HG02870 (cell line): ENCODE measurements at regions not wholly inside any gene's neighbourhood (a gene's known extent, or its start where the extent isn't known, plus 50 kb on each side); places are given as distances from the start of the nearest gene placed in this dataset.

Experiments
- ATAC-seq: cut with Tn5 transposase; IDR thresholded peaks from one replicate; pipeline ENCODE4 v1.9.1; 2021; ENCODE audit warnings: mild to moderate bottlenecking, moderate library complexity; ENCODE audit not compliant: unreplicated experiment

GRCh38 chr5:107266100-107266499 lies 404.6 kb downstream of the EFNA5 start:
- ATAC-seq = no peak

DNA sequence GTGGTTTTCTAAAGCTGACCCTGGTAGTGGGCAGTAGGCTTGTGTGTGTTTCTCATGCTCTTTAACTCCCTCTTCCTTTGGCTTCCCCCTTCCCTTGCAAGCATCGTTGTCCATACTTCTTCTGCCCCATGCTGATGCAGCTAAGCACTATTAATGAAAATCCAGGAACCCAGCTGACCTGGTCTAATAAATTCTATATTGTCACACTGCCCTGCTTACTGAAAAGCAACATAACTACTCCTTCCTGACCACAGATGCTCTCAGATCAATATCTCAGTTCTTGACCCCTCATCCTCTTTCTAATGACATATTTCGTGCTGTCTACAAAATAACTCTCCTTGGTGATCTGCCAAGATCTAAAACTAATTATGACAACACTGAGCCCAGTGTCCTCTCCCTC lies 405.5 kb downstream of the EFNA5 start:
- ATAC-seq = no peak

- ATAC-seq = peak; percentile 87
These were observed 407.2 kb downstream of the EFNA5 start for GRCh38 chr5:107263387-107264018.

DNA sequence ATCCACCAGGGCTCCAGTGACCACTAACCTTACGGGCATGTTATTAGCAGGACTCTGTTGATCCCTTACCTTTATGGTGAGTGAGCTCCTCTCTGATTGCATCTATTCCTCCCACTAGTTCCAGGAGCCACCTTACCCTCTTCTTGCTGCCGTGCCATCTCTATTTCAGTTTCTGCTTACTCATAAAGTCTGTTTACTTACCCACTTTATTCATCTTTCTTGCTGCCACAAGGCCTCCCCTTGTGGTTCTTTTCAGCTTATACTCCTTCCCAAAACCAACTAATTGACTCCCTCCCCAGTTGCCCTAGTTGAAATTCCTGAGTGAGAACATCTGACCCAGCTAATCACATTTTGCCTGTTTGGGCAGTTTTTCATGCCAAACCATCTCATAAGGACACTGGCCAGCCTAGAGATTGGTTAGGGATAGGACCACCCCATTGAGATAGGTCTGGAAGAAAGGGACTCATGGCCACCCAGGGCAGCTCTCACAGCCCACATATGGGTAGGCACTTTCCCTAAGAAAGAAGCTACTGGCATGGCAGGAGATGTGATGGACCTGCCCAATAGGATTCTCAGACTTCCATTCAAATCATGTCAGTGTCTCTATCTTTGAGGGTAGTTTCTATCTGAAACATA lies 412.7 kb downstream of the EFNA5 start:
- no peak for ATAC-seq

DNA sequence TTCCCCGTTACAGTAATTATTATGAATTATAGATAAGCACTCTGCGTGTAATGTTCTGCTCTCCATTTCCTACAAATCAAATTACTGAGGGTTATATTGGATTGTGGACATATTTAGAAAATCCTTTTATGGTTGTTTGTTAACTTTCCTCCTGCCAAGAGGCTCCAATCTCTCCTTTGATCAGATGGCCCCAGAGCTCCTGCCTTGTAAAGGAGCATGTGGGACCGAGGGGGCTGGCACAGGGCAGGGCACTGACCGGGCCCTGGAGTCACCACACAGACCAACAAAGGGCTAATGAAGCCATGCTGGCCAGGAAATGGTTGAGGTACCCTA lies 415.9 kb downstream of the EFNA5 start:
- ATAC-seq = no peak

DNA sequence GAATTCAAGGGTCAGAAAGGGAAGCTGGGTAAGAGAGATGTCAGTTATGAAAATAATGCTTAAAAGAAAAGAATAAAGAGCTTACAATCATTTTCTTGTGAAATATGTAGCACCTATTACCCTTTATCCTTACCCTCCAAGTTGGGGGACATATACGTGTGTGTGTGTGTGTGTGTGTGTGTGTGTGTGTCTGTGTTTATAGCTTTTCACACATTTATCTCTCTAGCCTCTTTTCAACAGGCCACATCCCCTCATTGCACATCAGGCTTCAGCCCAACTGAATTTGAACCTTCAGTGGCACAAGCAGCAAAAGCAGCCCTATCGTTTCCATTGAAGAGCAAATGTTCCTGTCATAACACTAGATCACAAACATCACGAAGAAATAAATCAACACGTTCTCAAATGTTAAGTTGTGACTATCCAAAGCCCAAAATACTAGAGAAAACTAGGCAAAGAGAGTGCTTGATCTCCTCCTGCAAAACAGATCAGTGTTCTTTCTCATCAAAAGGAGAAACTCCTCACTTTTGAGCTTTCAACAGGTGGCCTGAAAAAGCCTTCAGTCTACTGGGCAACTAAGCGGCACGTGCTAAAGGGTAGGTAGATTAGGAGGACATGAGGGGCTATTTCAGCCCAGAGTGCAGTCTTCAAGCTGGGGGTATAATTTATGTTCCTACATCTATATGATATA lies 416.4 kb downstream of the EFNA5 start:
- no peak for ATAC-seq

DNA sequence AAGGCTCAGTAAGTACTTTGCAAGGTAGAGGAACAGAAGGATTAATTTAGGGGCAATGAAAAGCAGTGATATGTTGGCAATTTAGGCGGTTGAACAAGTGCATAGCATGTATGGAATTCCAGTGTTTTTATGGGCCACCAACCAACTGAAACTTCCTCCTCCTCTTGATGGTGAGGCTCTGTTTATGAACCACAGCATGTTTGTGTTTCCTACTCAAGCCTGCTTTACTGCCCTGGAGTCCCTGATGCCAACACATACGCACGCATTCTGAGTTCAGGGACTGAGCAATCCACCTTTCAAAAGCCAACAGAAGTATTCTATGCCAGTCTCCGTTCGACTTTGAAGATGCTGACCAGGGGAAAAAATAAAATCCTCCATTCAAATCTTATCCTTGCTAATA lies 417.5 kb downstream of the EFNA5 start:
- no peak for ATAC-seq

- ATAC-seq = no peak
These were observed 419.6 kb downstream of the EFNA5 start for GRCh38 chr5:107251151-107251550.

GRCh38 chr5:107248066-107248695 lies 422.6 kb downstream of the EFNA5 start:
- ATAC-seq = peak; percentile 66

- ATAC-seq = no peak
These were observed 423.3 kb downstream of the EFNA5 start for GRCh38 chr5:107247427-107247826.

- ATAC-seq = no peak
These were observed 427.5 kb downstream of the EFNA5 start for GRCh38 chr5:107243220-107243579.

DNA sequence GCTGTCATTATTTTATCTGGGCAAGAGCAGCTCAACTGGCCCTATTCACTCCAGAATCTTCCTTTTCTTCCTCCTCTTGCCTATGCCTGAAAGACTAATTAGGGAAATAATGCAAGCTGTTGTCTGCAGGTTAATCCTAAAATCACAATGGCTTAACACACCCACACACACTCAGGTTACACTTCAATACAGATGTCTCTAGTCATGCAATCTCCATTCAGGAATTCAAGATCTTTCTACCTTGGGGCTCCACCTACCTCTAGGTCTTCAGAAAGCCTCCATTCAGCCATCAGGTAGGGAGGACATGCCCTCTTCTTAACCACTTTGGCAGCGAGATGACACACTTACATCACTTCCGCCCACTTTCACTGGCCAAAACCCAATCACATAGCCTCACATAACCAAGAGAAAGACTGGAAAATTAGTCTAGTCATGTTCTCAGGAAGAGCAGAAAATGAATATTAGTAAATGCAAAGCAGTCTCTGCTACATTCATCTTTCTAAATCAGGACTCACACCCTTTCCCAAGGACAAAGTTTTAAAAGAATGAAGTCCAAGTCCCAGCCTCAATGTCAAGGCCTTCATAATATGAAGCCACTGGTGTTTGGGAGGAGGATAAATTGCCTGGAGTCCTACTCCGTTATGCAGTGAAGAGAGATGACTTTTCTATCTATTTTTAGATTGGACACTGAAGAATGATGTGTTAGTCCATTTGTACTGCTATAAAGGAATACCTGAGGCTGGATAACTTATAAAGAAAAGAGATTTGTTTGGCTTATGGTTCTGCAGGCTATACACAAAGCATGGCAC lies 428.1 kb downstream of the EFNA5 start:
- no peak for ATAC-seq

DNA sequence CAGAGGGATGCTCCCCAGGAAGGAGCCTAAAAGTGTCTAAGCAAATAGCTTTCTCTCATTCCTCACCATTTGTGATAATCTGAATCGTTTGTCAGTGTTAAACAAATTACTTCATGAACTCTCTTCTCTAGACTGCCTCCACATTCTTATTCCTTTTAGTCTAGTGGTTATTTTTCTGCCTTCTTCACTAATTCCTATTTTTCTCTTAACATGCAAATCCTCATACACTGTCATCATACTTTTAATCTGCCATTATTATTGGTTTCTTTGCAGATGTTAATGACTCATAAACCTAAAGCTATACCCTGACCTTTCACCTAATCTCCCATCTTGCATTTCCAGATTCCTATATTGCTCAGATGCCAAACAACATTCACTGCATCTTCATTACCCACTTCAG lies 428.9 kb downstream of the EFNA5 start:
- ATAC-seq = no peak

GRCh38 chr5:107235167-107235566 lies 435.6 kb downstream of the EFNA5 start:
- ATAC-seq = no peak

- ATAC-seq = no peak
These were observed 437.9 kb downstream of the EFNA5 start for GRCh38 chr5:107232788-107233187.

DNA sequence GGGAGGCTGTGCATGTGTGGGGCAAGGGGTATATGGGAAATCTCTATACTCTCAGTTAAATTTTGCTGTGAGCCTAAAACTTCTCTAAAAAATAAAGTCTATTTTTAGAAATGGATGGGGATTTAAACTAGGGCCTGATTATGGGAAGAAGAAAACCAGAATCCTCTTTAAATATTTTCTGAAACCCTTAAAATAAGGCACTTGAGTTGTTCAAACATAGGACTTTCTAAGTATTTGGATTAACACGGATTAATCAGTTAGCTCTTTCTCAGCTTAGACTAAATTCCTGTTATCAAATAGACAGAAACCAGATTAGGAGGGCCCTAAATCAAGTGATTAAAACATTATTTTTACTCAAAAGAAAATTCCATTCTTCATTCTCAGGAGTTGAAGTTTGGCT lies 438.4 kb downstream of the EFNA5 start:
- ATAC-seq = no peak

DNA sequence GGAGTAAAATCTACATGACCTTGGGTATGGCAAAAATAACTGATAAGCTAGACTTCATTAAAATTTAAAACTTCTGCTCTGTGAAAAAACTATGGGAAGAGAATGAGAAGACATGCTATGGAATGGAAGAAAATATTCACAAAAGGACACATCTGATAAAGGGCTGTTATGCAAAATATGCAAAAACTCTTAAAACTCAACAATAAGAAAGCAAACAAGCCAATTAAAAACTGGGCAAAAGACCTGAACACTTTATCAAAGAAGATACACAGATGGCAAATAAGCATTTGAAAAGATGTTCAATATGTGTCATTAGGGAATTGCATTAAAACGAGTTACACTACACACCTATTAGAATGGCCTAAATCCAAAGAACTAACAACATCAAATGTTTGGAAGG lies 439.5 kb downstream of the EFNA5 start:
- ATAC-seq = no peak

- no peak for ATAC-seq
These were observed 440.4 kb downstream of the EFNA5 start for GRCh38 chr5:107230367-107230766.

DNA sequence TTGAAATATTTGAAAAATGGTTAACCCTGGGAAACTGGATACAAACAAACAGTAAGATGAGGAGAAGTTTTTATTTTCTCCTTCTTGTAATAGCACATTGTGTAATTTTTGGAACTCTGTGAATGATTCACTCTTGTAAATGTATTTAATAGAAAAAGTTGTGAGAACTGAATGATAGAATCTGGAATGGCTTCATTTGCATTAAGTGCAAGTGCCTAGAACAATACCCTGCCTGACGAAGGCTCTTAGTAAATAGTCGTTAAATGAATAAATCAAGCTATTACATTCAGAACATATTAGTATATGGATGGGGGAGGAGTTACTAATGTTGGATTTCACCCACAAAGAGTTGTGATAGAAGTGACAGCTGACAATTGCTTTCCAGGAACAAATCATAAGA lies 442.5 kb downstream of the EFNA5 start:
- ATAC-seq = no peak

- no peak for ATAC-seq
These were observed 446.5 kb downstream of the EFNA5 start for GRCh38 chr5:107224272-107224671.

- no peak for ATAC-seq
These were observed 447.7 kb downstream of the EFNA5 start for GRCh38 chr5:107223066-107223465.
